Parathyroid adenoma (tissue), 2 donors: ENCODE measurements at regions not wholly inside any gene's neighbourhood (a gene's known extent, or its start where the extent isn't known, plus 50 kb on each side); places are given as distances from the start of the nearest gene placed in this dataset.

Source experiments
- H2AFZ ChIP-seq: fragments of 300-600 bp; sonication (generic); one replicate; pipeline ENCODE4 v1.7.0; 2017; ENCODE audit warnings: antibody characterized with exemption, mild to moderate bottlenecking
- H3K27ac ChIP-seq: fragments of 300-600 bp; sonication (generic); one replicate; pipeline ENCODE4 v1.7.0; 2017
- H3K27me3 ChIP-seq: fragments of 300-600 bp; sonication (generic); one replicate; pipeline ENCODE4 v1.7.0; 2017; ENCODE audit warnings: low read length; ENCODE audit not compliant: control insufficient read depth, insufficient read depth
- H3K36me3 ChIP-seq: fragments of 300-600 bp; sonication (generic); one replicate; pipeline ENCODE4 v1.7.0; 2017; ENCODE audit warnings: low read length; ENCODE audit not compliant: control insufficient read depth, insufficient read depth
- H3K4me1 ChIP-seq: fragments of 300-600 bp; sonication (generic); one replicate; pipeline ENCODE4 v1.7.0; 2017; ENCODE audit warnings: control low read depth
- H3K4me2 ChIP-seq: fragments of 300-600 bp; sonication (generic); one replicate; pipeline ENCODE4 v1.7.0; 2017; ENCODE audit warnings: low read length
- H3K4me3 ChIP-seq: fragments of 300-600 bp; sonication (generic); one replicate; pipeline ENCODE4 v1.7.0; 2017; ENCODE audit warnings: low read depth, low read length
- H3K79me2 ChIP-seq: fragments of 300-600 bp; sonication (generic); one replicate; pipeline ENCODE4 v1.7.0; 2017; ENCODE audit warnings: control low read depth
- H3K9ac ChIP-seq: fragments of 300-600 bp; sonication (generic); one replicate; pipeline ENCODE4 v1.7.0; 2017; ENCODE audit warnings: mild to moderate bottlenecking
- H3K9me3 ChIP-seq: fragments of 300-600 bp; sonication (generic); one replicate; pipeline ENCODE4 v1.7.0; 2017; ENCODE audit warnings: low read length; ENCODE audit not compliant: control insufficient read depth
- TF ChIP-seq, protein P1 (sequence below): fragments of 300-600 bp; sonication (generic); IDR thresholded peaks from one replicate; pipeline ENCODE4 v1.7.0; 2017; ENCODE audit warnings: antibody characterized with exemption, mild to moderate bottlenecking
- donor health status: primary hyperparathyroidism.

DNA sequence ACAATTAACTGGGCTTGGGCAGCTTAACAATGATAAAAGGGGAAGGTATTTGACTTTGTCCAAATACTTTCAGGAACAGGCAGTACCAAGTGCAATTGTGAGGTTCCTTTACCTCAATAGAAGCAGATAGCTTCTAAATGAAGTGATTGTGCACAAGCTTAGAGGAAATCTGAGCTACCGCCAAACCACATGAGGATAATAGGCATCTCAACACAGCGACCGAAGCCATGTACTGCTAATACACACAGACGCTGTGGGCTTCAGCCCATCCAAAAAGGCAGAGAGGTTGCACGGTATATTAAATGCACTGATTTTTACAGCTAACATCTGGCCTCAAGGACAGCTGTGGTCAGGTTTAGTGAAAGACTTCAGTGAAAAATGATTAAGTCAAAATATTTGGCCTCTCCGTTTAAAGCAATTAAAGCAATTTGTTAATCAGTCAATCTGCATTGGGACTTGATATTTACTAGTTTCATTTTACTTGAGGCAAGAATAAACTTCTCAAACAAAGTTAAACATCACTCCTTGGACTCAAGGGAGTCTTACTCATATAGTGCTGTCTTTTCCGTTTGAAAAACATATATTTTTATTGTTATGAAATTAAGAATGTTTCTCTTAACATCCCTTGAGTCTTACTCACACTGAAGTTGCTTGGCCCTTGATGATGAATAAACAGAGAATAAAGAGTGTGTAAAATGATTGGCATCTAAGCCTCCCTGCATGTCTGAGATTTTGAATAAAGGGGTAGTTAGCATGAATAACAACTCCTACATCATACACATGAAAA, 306.3 kb downstream of the C7orf25 start:
- no peak overlapping the region for H3K4me2 ChIP-seq
- H3K4me3 ChIP-seq = no peak overlapping the region
- no peaks in the 10 kb centered on the region for H3K9me3 ChIP-seq
- H2AFZ ChIP-seq = no peak overlapping the region
- no peak overlapping the region for H3K9ac ChIP-seq
- H3K27ac ChIP-seq = no peak overlapping the region
- no peaks in the 10 kb centered on the region for H3K27me3 ChIP-seq
- H3K4me1 ChIP-seq = no peaks in the 10 kb centered on the region
- H3K36me3 ChIP-seq = no peaks in the 10 kb centered on the region
- TF ChIP-seq, protein P1, sequence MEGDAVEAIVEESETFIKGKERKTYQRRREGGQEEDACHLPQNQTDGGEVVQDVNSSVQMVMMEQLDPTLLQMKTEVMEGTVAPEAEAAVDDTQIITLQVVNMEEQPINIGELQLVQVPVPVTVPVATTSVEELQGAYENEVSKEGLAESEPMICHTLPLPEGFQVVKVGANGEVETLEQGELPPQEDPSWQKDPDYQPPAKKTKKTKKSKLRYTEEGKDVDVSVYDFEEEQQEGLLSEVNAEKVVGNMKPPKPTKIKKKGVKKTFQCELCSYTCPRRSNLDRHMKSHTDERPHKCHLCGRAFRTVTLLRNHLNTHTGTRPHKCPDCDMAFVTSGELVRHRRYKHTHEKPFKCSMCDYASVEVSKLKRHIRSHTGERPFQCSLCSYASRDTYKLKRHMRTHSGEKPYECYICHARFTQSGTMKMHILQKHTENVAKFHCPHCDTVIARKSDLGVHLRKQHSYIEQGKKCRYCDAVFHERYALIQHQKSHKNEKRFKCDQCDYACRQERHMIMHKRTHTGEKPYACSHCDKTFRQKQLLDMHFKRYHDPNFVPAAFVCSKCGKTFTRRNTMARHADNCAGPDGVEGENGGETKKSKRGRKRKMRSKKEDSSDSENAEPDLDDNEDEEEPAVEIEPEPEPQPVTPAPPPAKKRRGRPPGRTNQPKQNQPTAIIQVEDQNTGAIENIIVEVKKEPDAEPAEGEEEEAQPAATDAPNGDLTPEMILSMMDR = no peak
- H3K79me2 ChIP-seq = no peaks in the 10 kb centered on the region

DNA sequence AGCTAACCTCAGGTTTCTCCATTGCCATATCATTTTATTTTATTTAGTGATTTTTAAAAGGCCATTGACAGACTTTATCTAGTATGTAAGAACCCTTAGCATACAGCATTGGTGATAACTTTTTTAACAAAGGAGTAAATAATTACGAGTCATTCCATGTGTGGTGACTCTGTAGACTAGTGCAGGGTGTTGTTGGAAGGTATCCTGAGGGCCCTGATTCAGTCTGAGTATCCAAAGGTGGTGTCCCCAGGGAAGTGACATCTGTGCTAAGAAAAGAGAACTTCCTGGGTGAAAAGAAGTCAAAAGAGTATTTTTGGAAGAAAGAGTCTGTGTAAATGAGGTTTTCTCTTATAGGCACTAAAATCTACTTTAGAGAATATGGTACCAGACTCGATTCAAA, 308.4 kb downstream of the C7orf25 start:
- TF ChIP-seq, protein P1 = no peak
- Histone ChIP-seq H3K79me2 (no peaks in the 10 kb centered on the region), H3K9me3 (no peaks in the 10 kb centered on the region), H3K27me3 (no peaks in the 10 kb centered on the region), H3K4me1 (no peaks in the 10 kb centered on the region), H2AFZ (no peak overlapping the region), H3K9ac (no peak overlapping the region), H3K4me2 (no peak overlapping the region), H3K36me3 (no peaks in the 10 kb centered on the region), H3K4me3 (no peak overlapping the region), H3K27ac (no peak overlapping the region)

DNA sequence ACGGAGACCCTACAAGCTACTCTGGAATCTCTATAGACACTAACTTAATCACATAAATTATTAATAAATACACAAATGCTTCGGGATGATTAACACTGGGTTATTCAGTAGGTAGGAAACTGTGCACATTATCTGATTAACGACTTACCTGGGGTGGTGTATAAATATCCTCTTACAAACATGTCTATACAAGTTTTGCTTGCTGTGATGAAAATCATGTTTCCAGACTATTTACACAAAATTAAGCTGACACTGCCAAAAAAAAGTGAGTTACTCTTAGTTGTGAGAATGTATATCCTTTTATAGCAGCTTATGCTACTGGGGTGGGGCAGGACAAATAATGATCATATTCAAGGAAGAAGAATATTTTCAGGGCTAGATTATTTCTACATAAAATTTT, 314.6 kb downstream of the C7orf25 start:
- Histone ChIP-seq H3K36me3 (no peaks in the 10 kb centered on the region), H3K27me3 (no peaks in the 10 kb centered on the region), H3K9ac (no peak overlapping the region), H3K9me3 (no peaks in the 10 kb centered on the region), H3K4me1 (no peaks in the 10 kb centered on the region), H3K4me2 (no peak overlapping the region), H3K79me2 (no peaks in the 10 kb centered on the region), H2AFZ (no peak overlapping the region), H3K4me3 (no peak overlapping the region), H3K27ac (no peak overlapping the region)
- TF ChIP-seq, protein P1 = no peak

DNA sequence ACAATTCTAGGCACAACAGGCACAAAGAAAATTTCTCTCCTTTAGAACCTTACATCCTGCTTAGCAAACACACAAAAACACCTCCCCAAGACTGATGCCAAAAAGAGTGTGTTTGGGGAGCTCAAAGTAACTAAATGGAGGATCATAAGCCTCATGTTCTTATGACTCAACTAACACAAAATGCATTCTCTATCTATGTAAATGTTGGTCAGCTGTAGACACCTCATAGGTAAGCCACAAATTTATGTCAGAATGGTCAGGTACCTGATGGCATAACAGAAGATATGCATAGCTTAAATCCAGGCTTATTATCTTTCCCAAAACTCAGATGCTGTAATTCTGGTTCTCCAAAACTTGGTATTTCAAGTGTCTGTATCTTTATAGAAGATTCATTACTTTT, 315.1 kb downstream of the C7orf25 start:
- no peak overlapping the region for H3K9ac ChIP-seq
- no peaks in the 10 kb centered on the region for H3K4me1 ChIP-seq
- no peaks in the 10 kb centered on the region for H3K36me3 ChIP-seq
- no peak overlapping the region for H3K4me3 ChIP-seq
- TF ChIP-seq, protein P1 = no peak
- no peak overlapping the region for H2AFZ ChIP-seq
- H3K9me3 ChIP-seq = no peaks in the 10 kb centered on the region
- H3K79me2 ChIP-seq = no peaks in the 10 kb centered on the region
- H3K4me2 ChIP-seq = no peak overlapping the region
- no peaks in the 10 kb centered on the region for H3K27me3 ChIP-seq
- no peak overlapping the region for H3K27ac ChIP-seq

DNA sequence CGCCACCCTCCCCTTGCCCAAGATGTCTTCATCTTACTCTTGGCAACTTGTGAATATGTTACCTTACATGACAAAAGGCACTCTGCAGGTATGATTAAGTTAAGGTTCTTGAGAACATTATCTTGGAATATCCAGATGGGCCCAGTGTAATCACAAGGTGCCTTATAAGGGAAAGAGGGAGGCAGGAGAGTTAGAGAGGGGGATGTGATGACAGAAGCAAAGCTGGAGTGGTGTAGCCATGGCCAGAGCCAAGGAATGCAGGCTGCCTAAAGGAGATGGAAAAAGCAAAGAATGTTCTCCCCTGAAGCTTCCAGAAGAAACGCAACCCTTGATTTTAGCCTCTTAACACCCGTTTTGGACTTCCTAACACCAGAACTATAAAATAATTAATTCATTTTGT, 318.0 kb downstream of the C7orf25 start:
- no peaks in the 10 kb centered on the region for H3K9me3 ChIP-seq
- H3K9ac ChIP-seq = no peak overlapping the region
- H3K36me3 ChIP-seq = no peaks in the 10 kb centered on the region
- H3K27ac ChIP-seq = no peak overlapping the region
- H3K27me3 ChIP-seq = no peaks in the 10 kb centered on the region
- no peaks in the 10 kb centered on the region for H3K4me1 ChIP-seq
- no peak overlapping the region for H3K4me2 ChIP-seq
- no peak overlapping the region for H2AFZ ChIP-seq
- no peaks in the 10 kb centered on the region for H3K79me2 ChIP-seq
- TF ChIP-seq, protein P1 = no peak
- H3K4me3 ChIP-seq = no peak overlapping the region
